ENCODE measurements at regions not wholly inside any gene's neighbourhood (a gene's known extent, or its start where the extent isn't known, plus 50 kb on each side); places are given as distances from the start of the nearest gene placed in this dataset.

DNA sequence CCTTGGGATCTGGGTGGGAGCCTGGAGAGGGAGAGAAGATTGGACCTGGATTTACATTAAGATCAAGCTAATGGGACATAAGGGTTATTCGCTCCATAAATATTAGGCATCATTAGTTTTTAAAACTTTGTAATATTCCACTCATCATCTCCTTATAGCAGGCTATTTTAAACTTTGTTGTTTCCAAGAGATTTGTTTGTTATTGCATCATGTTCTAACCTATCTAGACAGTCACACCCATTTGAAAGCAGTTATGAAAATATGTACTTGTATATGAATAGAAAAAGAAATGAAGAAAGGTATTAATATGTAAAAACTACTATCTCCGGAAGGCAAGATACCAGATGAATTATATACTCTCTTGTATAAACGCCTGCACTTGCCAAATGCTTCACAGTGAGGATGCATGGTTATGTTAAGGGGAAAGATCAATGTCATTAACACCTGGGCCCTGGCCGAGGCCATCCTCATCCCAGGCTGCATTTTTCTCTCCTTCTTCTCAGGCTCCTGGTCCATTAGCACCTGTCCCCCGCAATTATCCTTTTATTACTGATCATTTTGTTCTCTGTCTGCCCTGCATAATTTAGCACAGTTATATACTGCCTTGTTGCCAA, 468.2 kb downstream of the MATN1 start:
- no peak for DNase-seq (ENCODE audit: extremely low spot score)
- 50% methylated on average over 5 of the region's 5 CpGs for WGBS
- H3K27me3 ChIP-seq: peaks cover 0 to 84% (median 2%) of the 10 kb centered on the region in 4 donors
- no peak overlapping the region for H3K27ac ChIP-seq (replicated peaks in 1 of 4)
- intact Hi-C loops (cut with DNase I): no loop called here
- H3K4me3 ChIP-seq: no peak overlapping the region
- no peaks in the 10 kb centered on the region for H3K9me3 ChIP-seq
- TF ChIP-seq EP300 (IDR thresholded peaks at IDR 0.05): no peak
- no peak for TF ChIP-seq POLR2A (IDR thresholded peaks at IDR 0.05; ENCODE audit: low read depth)
- TF ChIP-seq CTCF (IDR thresholded peaks at IDR 0.05): no peak
- no peak for TF ChIP-seq POLR2AphosphoS5 (IDR thresholded peaks at IDR 0.05)
- no peaks in the 10 kb centered on the region for H3K36me3 ChIP-seq
- H3K4me1 ChIP-seq: no peaks in the 10 kb centered on the region

DNA sequence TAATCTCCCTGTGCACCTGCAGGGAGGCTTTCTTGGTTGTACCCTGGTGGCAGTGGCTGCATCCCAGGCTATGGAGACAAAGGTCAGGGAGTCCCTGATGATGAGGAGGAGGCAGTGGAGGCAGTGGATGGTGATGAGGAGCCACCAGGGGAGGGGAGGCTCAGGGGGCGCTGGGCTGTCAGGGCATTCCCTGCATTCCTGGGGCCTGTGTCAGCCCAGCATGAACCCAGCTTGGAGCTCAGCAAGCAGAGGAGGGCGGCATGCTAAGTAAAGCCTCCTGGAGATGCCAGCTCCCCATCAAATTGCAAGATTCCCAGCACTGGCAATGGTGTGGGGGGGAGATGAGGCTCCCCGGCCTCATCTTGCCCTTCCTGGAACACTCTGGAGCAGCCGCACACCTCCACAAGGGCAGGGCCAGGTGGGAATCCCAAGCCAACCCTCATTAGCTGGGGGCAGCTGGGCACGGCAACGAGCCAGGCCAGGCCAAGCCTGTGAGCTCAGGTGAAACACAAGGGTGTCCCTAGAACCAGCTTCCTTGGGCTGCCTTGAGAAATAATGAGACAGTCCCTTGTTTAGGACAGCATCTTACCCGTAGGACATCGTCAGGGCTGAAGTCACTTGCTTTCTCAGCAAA, 469.5 kb downstream of the MATN1 start:
- Histone ChIP-seq H3K4me1 (no peaks in the 10 kb centered on the region), H3K4me3 (no peak overlapping the region), H3K36me3 (no peaks in the 10 kb centered on the region), H3K9me3 (no peaks in the 10 kb centered on the region), H3K27me3 (peaks cover 0 to 84% (median 3%) of the 10 kb centered on the region in 4 donors), H3K27ac (replicated peaks in 1 of 4) (no peak overlapping the region)
- intact Hi-C loops (cut with DNase I): no loop called here
- WGBS: 98% methylated on average over 6 of the region's 8 CpGs
- TF ChIP-seq EP300 (IDR thresholded peaks at IDR 0.05) (no peak), POLR2AphosphoS5 (IDR thresholded peaks at IDR 0.05) (no peak), POLR2A (IDR thresholded peaks at IDR 0.05; ENCODE audit: low read depth) (no peak), CTCF (IDR thresholded peaks at IDR 0.05) (no peak)
- no peak for DNase-seq (ENCODE audit: extremely low spot score)

DNA sequence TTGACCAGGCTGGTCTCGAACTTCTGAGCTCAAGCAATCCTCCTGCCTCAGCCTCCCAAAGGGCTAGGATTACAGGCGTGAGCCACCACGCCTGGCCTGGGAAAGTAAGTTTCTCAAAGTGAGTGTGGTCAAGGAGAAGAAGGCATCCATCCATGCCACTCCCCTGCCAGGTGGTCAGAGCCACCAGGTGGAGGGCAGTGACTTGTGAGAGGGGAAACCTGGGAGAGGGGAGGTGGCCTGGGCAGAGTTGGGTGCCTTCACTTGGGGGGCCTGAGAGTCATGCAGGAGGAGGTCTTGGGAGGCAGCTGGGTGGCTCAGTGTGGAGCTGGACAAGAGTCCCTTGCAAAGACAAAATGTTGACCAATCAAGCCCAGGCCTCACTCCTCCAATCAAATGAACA, 470.0 kb downstream of the MATN1 start:
- Histone ChIP-seq H3K4me1 (no peaks in the 10 kb centered on the region), H3K9me3 (no peaks in the 10 kb centered on the region), H3K27me3 (peaks cover 0 to 84% (median 6%) of the 10 kb centered on the region in 4 donors), H3K27ac (replicated peaks in 1 of 4) (no peak overlapping the region), H3K4me3 (no peak overlapping the region), H3K36me3 (no peaks in the 10 kb centered on the region)
- TF ChIP-seq CTCF (IDR thresholded peaks at IDR 0.05) (no peak), POLR2A (IDR thresholded peaks at IDR 0.05; ENCODE audit: low read depth) (no peak), POLR2AphosphoS5 (IDR thresholded peaks at IDR 0.05) (no peak), EP300 (IDR thresholded peaks at IDR 0.05) (no peak)
- WGBS: 91% methylated on average over 3 of the region's 3 CpGs
- no peak for DNase-seq (ENCODE audit: extremely low spot score)
- intact Hi-C loops (cut with DNase I): no loop called here

DNA sequence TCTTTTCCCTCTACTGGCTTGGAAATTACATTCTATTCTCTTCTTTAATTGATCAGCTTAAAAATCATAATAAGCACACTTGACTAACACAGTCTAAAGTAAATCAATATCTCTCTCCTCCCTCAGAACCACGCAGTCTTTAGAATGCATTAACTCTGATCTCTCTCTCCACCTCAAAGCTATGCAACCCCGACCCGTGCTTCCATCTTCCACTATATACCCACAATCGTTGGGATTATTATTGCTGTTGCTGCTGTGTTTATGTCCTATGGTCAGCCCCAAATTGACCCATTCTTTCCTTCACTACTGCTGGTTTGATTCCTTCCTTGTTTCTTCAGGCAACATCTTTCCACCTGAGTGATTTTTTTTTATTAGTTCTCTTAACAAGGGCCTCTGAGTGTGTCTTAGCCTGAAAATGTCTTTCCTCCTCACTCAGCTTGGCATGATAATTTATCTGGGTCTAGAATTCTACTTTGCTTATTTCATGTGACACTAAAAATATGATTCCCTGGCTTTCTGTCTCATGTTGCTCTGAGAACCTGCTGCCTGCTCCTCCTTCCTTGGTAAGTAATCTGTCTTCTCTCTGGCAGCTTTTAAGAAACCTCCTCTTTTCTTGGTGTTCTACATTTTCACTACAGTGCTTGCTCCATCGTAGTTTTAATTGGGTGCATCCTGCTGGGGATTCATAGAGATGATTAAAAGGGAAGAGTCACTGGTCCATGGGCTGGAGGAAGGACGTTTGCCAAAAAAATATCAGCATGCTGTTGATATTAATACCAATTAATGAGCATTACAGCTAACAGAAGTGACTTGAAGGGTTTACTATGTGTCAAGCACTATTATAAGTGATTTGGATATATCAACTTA, 472.2 kb downstream of the MATN1 start:
- intact Hi-C loops (cut with DNase I): no loop called here
- Histone ChIP-seq H3K36me3 (no peaks in the 10 kb centered on the region), H3K4me3 (no peak overlapping the region), H3K27me3 (peaks cover 0 to 84% (median 6%) of the 10 kb centered on the region in 4 donors), H3K9me3 (no peaks in the 10 kb centered on the region), H3K27ac (replicated peaks in 1 of 4) (no peak overlapping the region), H3K4me1 (no peaks in the 10 kb centered on the region)
- WGBS: 61% methylated on average over 6 of the region's 6 CpGs
- TF ChIP-seq CTCF (IDR thresholded peaks at IDR 0.05) (no peak), EP300 (IDR thresholded peaks at IDR 0.05) (no peak), POLR2A (IDR thresholded peaks at IDR 0.05; ENCODE audit: low read depth) (no peak), POLR2AphosphoS5 (IDR thresholded peaks at IDR 0.05) (no peak)
- no peak for DNase-seq (ENCODE audit: extremely low spot score)

All from esophagus muscularis mucosa (tissue), 4 donors.